DOHH2 (cell line): ENCODE measurements at regions not wholly inside any gene's neighbourhood (a gene's known extent, or its start where the extent isn't known, plus 50 kb on each side); places are given as distances from the start of the nearest gene placed in this dataset.

Source experiments
- H3F3A ChIP-seq: fragments of 200-600 bp; sonication (generic), shearing (Covaris generic); 2 replicates; pipeline ENCODE4 v1.6.0; 2016; ENCODE audit warnings: antibody characterized with exemption, mild to moderate bottlenecking; ENCODE audit not compliant: control insufficient read depth, insufficient read depth
- H3K27ac ChIP-seq: fragments of 200-600 bp; sonication (generic); 2 replicates; pipeline ENCODE4 v1.5.1; 2014; ENCODE audit warnings: low read depth, mild to moderate bottlenecking, low read length, moderate library complexity
- H3K27me3 ChIP-seq: fragments of 200-600 bp; sonication (generic); 2 replicates; pipeline ENCODE4 v1.6.1; 2014; ENCODE audit warnings: mild to moderate bottlenecking, low read length, mixed read lengths; ENCODE audit not compliant: control insufficient read depth
- H3K36me3 ChIP-seq: fragments of 200-600 bp; sonication (generic); 2 replicates; pipeline ENCODE4 v1.6.1; 2014; ENCODE audit warnings: mild to moderate bottlenecking, low read length, moderate library complexity, mixed read lengths; ENCODE audit not compliant: control insufficient read depth
- H3K4me1 ChIP-seq: fragments of 200-600 bp; sonication (generic); 2 replicates; pipeline ENCODE4 v1.6.1; 2014; ENCODE audit warnings: mild to moderate bottlenecking, low read length, mixed read lengths; ENCODE audit not compliant: control insufficient read depth
- H3K4me2 ChIP-seq: fragments of 200-600 bp; sonication (generic); 2 replicates; pipeline ENCODE4 v1.6.0; 2014; ENCODE audit warnings: mild to moderate bottlenecking, low read length, moderate library complexity
- H3K4me3 ChIP-seq: fragments of 200-600 bp; sonication (generic); 2 replicates; pipeline ENCODE4 v1.5.1; 2014; ENCODE audit warnings: mild to moderate bottlenecking, low read length, mixed read lengths
- H3K79me2 ChIP-seq: fragments of 200-600 bp; sonication (generic); 2 replicates; pipeline ENCODE4 v1.6.1; 2014; ENCODE audit warnings: mild to moderate bottlenecking, low read length, mixed read lengths; ENCODE audit not compliant: control insufficient read depth
- H3K9me2 ChIP-seq: fragments of 200-600 bp; sonication (generic); replicated peaks from 2 replicates; pipeline ENCODE4 v1.6.1; 2014; ENCODE audit warnings: mild to moderate bottlenecking, low read length, mixed read lengths; ENCODE audit not compliant: control insufficient read depth
- H3K9me3 ChIP-seq: fragments of 200-600 bp; sonication (generic); 2 replicates; pipeline ENCODE4 v1.6.1; 2014; ENCODE audit warnings: antibody characterized with exemption, low read length, mixed read lengths; ENCODE audit not compliant: control insufficient read depth, insufficient read depth
- H4K20me1 ChIP-seq: fragments of 200-600 bp; sonication (generic); 2 replicates; pipeline ENCODE4 v1.6.0; 2014; ENCODE audit warnings: low read depth, mild to moderate bottlenecking, antibody characterized with exemption, low read length, moderate library complexity; ENCODE audit not compliant: control insufficient read depth, insufficient read depth
- EZH2phosphoT487 ChIP-seq: fragments of 200-600 bp; sonication (generic); IDR thresholded peaks from 2 replicates; pipeline ENCODE4 v1.6.1; 2017; ENCODE audit warnings: borderline replicate concordance, mild to moderate bottlenecking, antibody characterized with exemption, low read length, moderate library complexity, mixed read lengths
- TF ChIP-seq, protein P1 (sequence below): fragments of 200-600 bp; sonication (generic); IDR thresholded peaks from one replicate; pipeline ENCODE4 v1.5.1; 2014; ENCODE audit warnings: antibody characterized with exemption, mild to moderate bottlenecking, low read depth, low read length; ENCODE audit not compliant: poor library complexity, severe bottlenecking

DNA sequence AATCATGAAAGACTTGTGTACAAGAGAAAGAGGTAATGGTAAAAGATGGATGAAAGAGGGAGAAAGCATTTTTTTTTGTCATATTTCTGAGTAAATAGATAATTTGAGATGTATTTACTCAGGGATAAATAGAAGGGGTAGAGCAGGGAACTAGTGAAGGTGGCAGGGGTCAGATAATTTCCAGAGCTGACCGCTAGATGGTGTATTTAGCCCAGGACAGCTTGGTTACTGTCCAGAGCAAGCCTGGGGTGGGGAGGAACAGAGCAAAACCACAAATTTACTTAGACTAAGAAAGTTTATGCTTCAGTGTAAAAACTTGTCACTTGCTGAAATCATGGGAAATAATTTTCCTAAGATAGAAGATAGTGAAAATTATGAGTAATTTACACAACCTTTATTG lies 91.5 kb downstream of the XCL2 start:
- H3K27me3 ChIP-seq: no peaks in the 10 kb centered on the region; the same call in 1 of the 2 replicates
- no peak overlapping the region for H3K27ac ChIP-seq
- H3K4me2 ChIP-seq: no peak overlapping the region
- no peaks in the 10 kb centered on the region for H3F3A ChIP-seq
- H4K20me1 ChIP-seq: no peaks in the 10 kb centered on the region
- TF ChIP-seq, protein P1, sequence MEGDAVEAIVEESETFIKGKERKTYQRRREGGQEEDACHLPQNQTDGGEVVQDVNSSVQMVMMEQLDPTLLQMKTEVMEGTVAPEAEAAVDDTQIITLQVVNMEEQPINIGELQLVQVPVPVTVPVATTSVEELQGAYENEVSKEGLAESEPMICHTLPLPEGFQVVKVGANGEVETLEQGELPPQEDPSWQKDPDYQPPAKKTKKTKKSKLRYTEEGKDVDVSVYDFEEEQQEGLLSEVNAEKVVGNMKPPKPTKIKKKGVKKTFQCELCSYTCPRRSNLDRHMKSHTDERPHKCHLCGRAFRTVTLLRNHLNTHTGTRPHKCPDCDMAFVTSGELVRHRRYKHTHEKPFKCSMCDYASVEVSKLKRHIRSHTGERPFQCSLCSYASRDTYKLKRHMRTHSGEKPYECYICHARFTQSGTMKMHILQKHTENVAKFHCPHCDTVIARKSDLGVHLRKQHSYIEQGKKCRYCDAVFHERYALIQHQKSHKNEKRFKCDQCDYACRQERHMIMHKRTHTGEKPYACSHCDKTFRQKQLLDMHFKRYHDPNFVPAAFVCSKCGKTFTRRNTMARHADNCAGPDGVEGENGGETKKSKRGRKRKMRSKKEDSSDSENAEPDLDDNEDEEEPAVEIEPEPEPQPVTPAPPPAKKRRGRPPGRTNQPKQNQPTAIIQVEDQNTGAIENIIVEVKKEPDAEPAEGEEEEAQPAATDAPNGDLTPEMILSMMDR: no peak
- no peak for TF ChIP-seq EZH2phosphoT487
- H3K9me2 ChIP-seq: no peaks in the 10 kb centered on the region
- H3K9me3 ChIP-seq: no peaks in the 10 kb centered on the region
- no peaks in the 10 kb centered on the region for H3K79me2 ChIP-seq
- H3K36me3 ChIP-seq: no peaks in the 10 kb centered on the region
- no peak overlapping the region for H3K4me3 ChIP-seq
- no peaks in the 10 kb centered on the region for H3K4me1 ChIP-seq

DNA sequence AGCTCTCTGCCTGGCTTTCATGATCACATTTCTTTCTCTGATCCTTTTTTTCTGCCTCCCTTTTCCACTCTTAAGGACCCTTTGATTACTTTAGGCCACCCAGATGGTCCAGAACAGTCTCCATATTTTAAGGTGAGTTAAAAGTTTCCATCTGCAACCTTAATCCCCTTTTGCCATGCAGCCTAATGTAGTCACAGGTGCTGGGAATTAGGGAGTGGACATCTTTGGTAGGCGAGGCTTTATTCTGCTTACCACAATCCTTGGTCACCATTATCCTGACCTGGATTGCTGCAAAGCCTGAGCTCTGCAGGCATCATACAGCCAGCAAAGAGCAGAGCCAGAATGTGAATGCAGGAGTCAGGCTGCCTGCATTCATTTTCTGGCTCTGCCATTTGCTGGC lies 95.9 kb downstream of the XCL2 start:
- H3K9me3 ChIP-seq: no peaks in the 10 kb centered on the region
- H3K4me3 ChIP-seq: no peak overlapping the region
- H3K27me3 ChIP-seq: peaks cover 4% of the 10 kb centered on the region; the same call in 1 of the 2 replicates
- TF ChIP-seq, protein P1: no peak
- TF ChIP-seq EZH2phosphoT487: no peak
- no peaks in the 10 kb centered on the region for H3K9me2 ChIP-seq
- H3K79me2 ChIP-seq: no peaks in the 10 kb centered on the region
- H3K36me3 ChIP-seq: no peaks in the 10 kb centered on the region
- no peak overlapping the region for H3K4me2 ChIP-seq
- H3K4me1 ChIP-seq: no peaks in the 10 kb centered on the region
- no peak overlapping the region for H3K27ac ChIP-seq
- H4K20me1 ChIP-seq: no peaks in the 10 kb centered on the region
- H3F3A ChIP-seq: no peaks in the 10 kb centered on the region

DNA sequence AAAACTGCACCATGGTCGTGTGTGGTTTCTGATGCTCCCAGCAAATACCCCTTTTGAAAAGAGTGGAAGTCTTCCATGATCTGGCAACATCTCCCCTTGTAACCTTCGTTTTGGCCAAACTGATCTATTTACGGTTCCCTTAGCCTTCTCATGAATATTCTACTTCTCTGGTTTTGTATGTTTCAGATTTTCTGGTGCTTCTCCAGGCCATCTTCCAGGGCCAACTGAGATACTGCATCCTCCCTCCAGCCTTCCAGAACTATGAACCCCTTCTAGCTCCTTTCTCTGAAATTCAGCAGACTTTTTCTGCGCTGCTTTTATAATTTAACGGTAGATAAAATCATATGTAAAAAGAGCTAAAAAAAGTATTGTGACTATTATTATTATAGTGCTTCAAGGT lies 97.7 kb downstream of the XCL2 start:
- no peaks in the 10 kb centered on the region for H4K20me1 ChIP-seq
- H3K9me3 ChIP-seq: no peaks in the 10 kb centered on the region
- no peak overlapping the region for H3K4me2 ChIP-seq
- no peaks in the 10 kb centered on the region for H3K36me3 ChIP-seq
- TF ChIP-seq, protein P1: no peak
- no peak for TF ChIP-seq EZH2phosphoT487
- no peaks in the 10 kb centered on the region for H3K9me2 ChIP-seq
- H3F3A ChIP-seq: no peaks in the 10 kb centered on the region
- no peak overlapping the region for H3K4me3 ChIP-seq
- H3K4me1 ChIP-seq: no peaks in the 10 kb centered on the region
- peaks cover 4% of the 10 kb centered on the region; the same call in 1 of the 2 replicates for H3K27me3 ChIP-seq
- H3K27ac ChIP-seq: no peak overlapping the region
- no peaks in the 10 kb centered on the region for H3K79me2 ChIP-seq

DNA sequence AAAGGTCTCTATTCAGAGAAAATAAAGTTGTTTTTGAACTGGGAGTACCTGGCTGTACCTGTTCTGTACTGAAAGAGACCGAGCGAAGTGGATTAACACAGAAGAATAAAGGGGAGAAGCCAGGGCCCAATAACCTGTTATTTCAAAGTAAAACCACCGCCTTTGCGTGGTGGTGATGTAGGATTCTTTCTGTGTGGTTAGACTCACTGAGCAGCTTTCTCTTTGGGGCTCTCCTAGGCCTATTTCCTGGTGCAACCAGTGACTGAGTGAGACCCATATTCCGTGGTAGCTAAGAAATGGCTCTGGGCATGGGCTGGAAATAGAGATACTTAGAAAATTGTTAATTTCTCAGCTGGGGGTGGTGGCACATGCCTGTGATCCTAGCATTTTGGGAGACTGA lies 99.9 kb downstream of the XCL2 start:
- Histone ChIP-seq H3K4me1 (no peaks in the 10 kb centered on the region), H4K20me1 (no peaks in the 10 kb centered on the region), H3K36me3 (no peaks in the 10 kb centered on the region), H3K27ac (no peak overlapping the region), H3K27me3 (peaks cover 4% of the 10 kb centered on the region; the same call in 1 of the 2 replicates), H3K9me3 (no peaks in the 10 kb centered on the region), H3K9me2 (no peaks in the 10 kb centered on the region), H3K79me2 (no peaks in the 10 kb centered on the region), H3F3A (no peaks in the 10 kb centered on the region), H3K4me2 (no peak overlapping the region), H3K4me3 (no peak overlapping the region)
- TF ChIP-seq, protein P1: no peak
- no peak for TF ChIP-seq EZH2phosphoT487
